RWPE2 (cell line): ENCODE measurements at regions not wholly inside any gene's neighbourhood (a gene's known extent, or its start where the extent isn't known, plus 50 kb on each side); places are given as distances from the start of the nearest gene placed in this dataset.

Source experiments
- ATAC-seq: fragments of 200-7000 bp; cut with Tn5 transposase; 3 replicates; pipeline ENCODE4 v1.9.1; 2021; ENCODE audit warnings: low read depth
- DNase-seq: peaks from one replicate; pipeline ENCODE4 v3.0.0-alpha.2; 2020; ENCODE audit warnings: low spot score
- H3K27ac ChIP-seq: fragments of 450-650 bp; 2 replicates; pipeline ENCODE4 v1.5.1; 2017; ENCODE audit warnings: mild to moderate bottlenecking; ENCODE audit not compliant: poor library complexity, severe bottlenecking
- H3K27me3 ChIP-seq: fragments of 250-450 bp; sonication (Bioruptor Pico); 2 replicates; pipeline ENCODE4 v1.5.1; 2021; ENCODE audit warnings: mild to moderate bottlenecking, moderate library complexity; ENCODE audit not compliant: insufficient read depth, poor library complexity, severe bottlenecking
- H3K36me3 ChIP-seq: fragments of 250-450 bp; sonication (Bioruptor Pico); 2 replicates; pipeline ENCODE4 v1.5.1; 2020; ENCODE audit warnings: low read depth, mild to moderate bottlenecking, moderate library complexity
- H3K4me1 ChIP-seq: fragments of 250-450 bp; sonication (Bioruptor Pico); 2 replicates; pipeline ENCODE4 v1.5.1; 2021; ENCODE audit warnings: mild to moderate bottlenecking, moderate library complexity; ENCODE audit not compliant: insufficient read depth, poor library complexity, severe bottlenecking
- H3K4me3 ChIP-seq: fragments of 250-450 bp; sonication (Bioruptor Pico); 2 replicates; pipeline ENCODE4 v1.5.1; 2021; ENCODE audit warnings: mild to moderate bottlenecking, moderate library complexity; ENCODE audit not compliant: severe bottlenecking
- H3K9me3 ChIP-seq: fragments of 250-450 bp; sonication (Bioruptor Pico); 2 replicates; pipeline ENCODE4 v1.5.1; 2021; ENCODE audit warnings: mild to moderate bottlenecking, moderate library complexity; ENCODE audit not compliant: severe bottlenecking
- TF ChIP-seq, protein P1 (sequence below): fragments of 450-650 bp; IDR thresholded peaks from one replicate; pipeline ENCODE4 v1.5.1; 2017; ENCODE audit warnings: mild to moderate bottlenecking, moderate library complexity; ENCODE audit not compliant: poor library complexity, severe bottlenecking

DNA sequence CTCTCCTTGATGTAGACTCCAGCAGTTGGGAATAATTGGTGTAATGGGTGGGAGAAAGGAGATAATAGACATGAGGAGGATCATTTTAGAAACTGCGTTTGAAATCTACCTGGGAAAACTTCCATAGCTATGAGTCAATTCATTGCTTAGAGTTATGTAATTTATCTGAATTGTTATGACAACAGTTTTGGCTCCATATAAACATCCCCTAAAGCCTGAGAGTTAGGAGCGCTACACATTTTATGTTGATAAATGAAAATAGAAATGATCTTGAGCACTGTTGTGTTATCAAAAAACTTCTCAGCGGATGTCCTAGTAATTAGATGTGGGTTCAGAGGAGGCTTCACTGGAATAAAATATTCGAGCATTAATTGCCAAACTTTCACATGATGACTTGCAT is 573.4 kb downstream of the TSN start:
- H3K9me3 ChIP-seq = no peaks in the 10 kb centered on the region
- no peaks in the 10 kb centered on the region for H3K4me1 ChIP-seq
- H3K27me3 ChIP-seq = peaks cover 14% of the 10 kb centered on the region
- DNase-seq (no peak), ATAC-seq (no peak; the same call in 2 of the 3 replicates)
- TF ChIP-seq, protein P1, sequence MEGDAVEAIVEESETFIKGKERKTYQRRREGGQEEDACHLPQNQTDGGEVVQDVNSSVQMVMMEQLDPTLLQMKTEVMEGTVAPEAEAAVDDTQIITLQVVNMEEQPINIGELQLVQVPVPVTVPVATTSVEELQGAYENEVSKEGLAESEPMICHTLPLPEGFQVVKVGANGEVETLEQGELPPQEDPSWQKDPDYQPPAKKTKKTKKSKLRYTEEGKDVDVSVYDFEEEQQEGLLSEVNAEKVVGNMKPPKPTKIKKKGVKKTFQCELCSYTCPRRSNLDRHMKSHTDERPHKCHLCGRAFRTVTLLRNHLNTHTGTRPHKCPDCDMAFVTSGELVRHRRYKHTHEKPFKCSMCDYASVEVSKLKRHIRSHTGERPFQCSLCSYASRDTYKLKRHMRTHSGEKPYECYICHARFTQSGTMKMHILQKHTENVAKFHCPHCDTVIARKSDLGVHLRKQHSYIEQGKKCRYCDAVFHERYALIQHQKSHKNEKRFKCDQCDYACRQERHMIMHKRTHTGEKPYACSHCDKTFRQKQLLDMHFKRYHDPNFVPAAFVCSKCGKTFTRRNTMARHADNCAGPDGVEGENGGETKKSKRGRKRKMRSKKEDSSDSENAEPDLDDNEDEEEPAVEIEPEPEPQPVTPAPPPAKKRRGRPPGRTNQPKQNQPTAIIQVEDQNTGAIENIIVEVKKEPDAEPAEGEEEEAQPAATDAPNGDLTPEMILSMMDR = no peak
- H3K27ac ChIP-seq = no peak overlapping the region
- no peak overlapping the region for H3K4me3 ChIP-seq
- H3K36me3 ChIP-seq = no peaks in the 10 kb centered on the region

DNA sequence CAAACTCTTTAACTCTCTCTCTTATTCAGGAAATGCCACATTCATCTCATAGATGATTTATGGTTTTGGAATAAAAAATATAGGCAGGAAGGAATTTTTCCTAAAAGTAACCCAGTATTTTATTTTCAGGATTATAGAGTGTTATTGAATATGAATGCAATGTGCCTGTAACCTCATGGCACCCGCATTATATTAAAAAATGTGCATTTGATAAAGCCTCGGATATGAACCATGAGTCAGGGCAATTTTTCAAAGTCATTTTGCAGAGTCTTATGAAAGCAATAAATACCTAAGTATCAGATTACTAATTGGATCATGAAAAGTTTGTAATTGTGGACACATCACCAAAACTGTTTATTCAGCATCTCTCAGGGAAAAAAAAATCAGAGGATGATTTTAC is 573.8 kb downstream of the TSN start:
- H3K27ac ChIP-seq = no peak overlapping the region
- peaks cover 14% of the 10 kb centered on the region for H3K27me3 ChIP-seq
- ATAC-seq = no peak
- H3K36me3 ChIP-seq = no peaks in the 10 kb centered on the region
- DNase-seq = no peak
- no peak overlapping the region for H3K4me3 ChIP-seq
- no peaks in the 10 kb centered on the region for H3K9me3 ChIP-seq
- TF ChIP-seq, protein P1 = no peak
- H3K4me1 ChIP-seq = no peaks in the 10 kb centered on the region

DNA sequence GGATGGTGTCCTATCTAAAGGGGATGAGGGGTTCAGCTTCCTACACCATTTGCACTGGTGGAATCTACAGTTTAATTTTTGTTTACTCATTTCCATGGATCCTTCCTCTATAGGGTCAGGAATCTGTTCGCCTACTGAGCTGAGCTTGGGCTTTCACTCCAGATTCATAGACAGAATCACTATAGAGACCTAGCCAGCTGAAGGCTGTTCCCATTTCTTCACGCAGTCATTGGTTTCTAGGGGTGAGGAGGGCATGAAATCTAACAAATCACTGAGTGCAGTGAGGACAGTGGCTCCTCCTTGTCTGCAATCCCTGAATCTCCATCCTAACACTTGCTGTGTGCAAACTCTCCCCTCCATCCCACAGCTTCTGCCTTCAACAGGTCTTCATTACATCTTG is 578.5 kb downstream of the TSN start:
- H3K4me3 ChIP-seq = no peak overlapping the region
- no peak for ATAC-seq
- H3K36me3 ChIP-seq = no peaks in the 10 kb centered on the region
- H3K27me3 ChIP-seq = no peaks in the 10 kb centered on the region
- TF ChIP-seq, protein P1 = no peak
- DNase-seq = no peak
- H3K27ac ChIP-seq = no peak overlapping the region
- no peaks in the 10 kb centered on the region for H3K4me1 ChIP-seq
- no peaks in the 10 kb centered on the region for H3K9me3 ChIP-seq

DNA sequence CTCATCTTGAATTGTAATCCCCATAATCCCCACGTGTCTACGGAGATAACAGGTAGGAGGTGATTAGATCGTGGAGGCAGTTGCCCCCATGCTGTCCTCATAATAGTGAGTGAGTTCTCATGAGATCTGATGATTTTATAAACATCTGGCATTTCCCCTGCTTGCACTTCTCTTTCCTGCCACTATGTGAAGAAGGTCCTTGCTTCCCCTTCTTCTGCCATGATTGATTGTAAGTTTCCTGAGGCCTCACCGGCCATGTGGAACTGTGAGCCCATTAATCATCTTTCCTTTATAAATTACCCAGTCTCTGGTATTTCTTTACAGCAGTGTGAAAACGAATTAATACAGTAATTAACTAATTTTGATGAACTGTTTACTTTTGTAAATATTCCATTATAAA is 582.5 kb downstream of the TSN start:
- no peak for ATAC-seq
- TF ChIP-seq, protein P1 = no peak
- DNase-seq = no peak

DNA sequence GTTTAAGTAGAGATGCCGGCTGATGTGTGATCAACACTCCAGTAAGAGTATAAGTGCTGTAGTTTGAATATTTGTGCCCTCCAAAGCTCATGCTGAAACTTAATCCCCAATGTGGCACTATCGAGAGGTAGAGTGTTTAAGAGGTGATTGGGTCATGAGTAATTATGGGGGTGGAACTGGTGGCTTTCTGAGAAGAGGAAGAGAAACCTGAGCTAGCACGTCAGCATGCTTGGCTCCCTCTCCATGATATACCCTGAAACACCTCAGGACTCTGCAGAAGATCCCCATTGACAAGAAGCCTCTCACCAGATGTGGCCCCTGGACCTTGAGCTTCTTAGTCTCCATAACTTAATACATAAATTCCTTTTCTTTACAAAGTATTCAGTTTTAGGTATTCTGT is 584.8 kb downstream of the TSN start:
- TF ChIP-seq, protein P1 = no peak
- ATAC-seq (peak; percentile 60; the same call in 2 of the 3 replicates), DNase-seq (no peak)
- H3K27me3 ChIP-seq = no peaks in the 10 kb centered on the region
- no peaks in the 10 kb centered on the region for H3K36me3 ChIP-seq
- no peaks in the 10 kb centered on the region for H3K4me1 ChIP-seq
- H3K4me3 ChIP-seq = no peak overlapping the region
- no peak overlapping the region for H3K27ac ChIP-seq
- no peaks in the 10 kb centered on the region for H3K9me3 ChIP-seq

More for the DNA sequence above, 582.5 kb downstream of the TSN start:
- H3K27ac ChIP-seq = no peak overlapping the region
- H3K36me3 ChIP-seq = no peaks in the 10 kb centered on the region
- H3K4me3 ChIP-seq = no peak overlapping the region
- no peaks in the 10 kb centered on the region for H3K9me3 ChIP-seq
- no peaks in the 10 kb centered on the region for H3K4me1 ChIP-seq
- no peaks in the 10 kb centered on the region for H3K27me3 ChIP-seq
